Dedifferentiated amniotic fluid mesenchymal stem cell (primary cell): ENCODE measurements at regions not wholly inside any gene's neighbourhood (a gene's known extent, or its start where the extent isn't known, plus 50 kb on each side); places are given as distances from the start of the nearest gene placed in this dataset.
"Not testable (repeated sequence)": the region's sequence is repeated elsewhere in the genome, so short reads cannot be mapped to it uniquely, and the experiment has no call there.

ENCODE experiments used
- DNase-seq: peaks from one replicate; pipeline ENCODE4 v3.0.0-alpha.2; 2016; ENCODE audit errors: extremely low spot score

- no peak for DNase-seq
These were observed 339.2 kb upstream of the KAZN start for GRCh38 chr1:14259191-14259757.

GRCh38 chr1:14260480-14260879, 338.0 kb upstream of the KAZN start:
- no peak for DNase-seq

GRCh38 chr1:14261395-14261794, 337.1 kb upstream of the KAZN start:
- no peak for DNase-seq

- DNase-seq = no peak
These were observed 335.8 kb upstream of the KAZN start for GRCh38 chr1:14262637-14263036.

- DNase-seq = no peak
These were observed 335.3 kb upstream of the KAZN start for GRCh38 chr1:14263225-14263624.

GRCh38 chr1:14263671-14264070, 334.8 kb upstream of the KAZN start:
- DNase-seq = no peak

- DNase-seq = no peak
These were observed 333.0 kb upstream of the KAZN start for GRCh38 chr1:14265495-14265894.

GRCh38 chr1:14267991-14268390, 330.5 kb upstream of the KAZN start:
- DNase-seq = no peak

- DNase-seq = no peak
These were observed 327.7 kb upstream of the KAZN start for GRCh38 chr1:14270821-14271220.

GRCh38 chr1:14273811-14274210, 324.7 kb upstream of the KAZN start:
- DNase-seq = no peak

GRCh38 chr1:14279891-14280290, 318.6 kb upstream of the KAZN start:
- not testable (repeated sequence) for DNase-seq

- no peak for DNase-seq
These were observed 317.6 kb upstream of the KAZN start for GRCh38 chr1:14280909-14281308.

- no peak for DNase-seq
These were observed 317.1 kb upstream of the KAZN start for GRCh38 chr1:14281412-14281811.

- DNase-seq = no peak
These were observed 315.8 kb upstream of the KAZN start for GRCh38 chr1:14282707-14283106.

GRCh38 chr1:14285238-14285637, 313.2 kb upstream of the KAZN start:
- DNase-seq = no peak

- not testable (repeated sequence) for DNase-seq
These were observed 307.3 kb upstream of the KAZN start for GRCh38 chr1:14291182-14291581.

GRCh38 chr1:14292520-14292919, 306.0 kb upstream of the KAZN start:
- no peak for DNase-seq

GRCh38 chr1:14294006-14294405, 304.5 kb upstream of the KAZN start:
- DNase-seq = no peak

GRCh38 chr1:14294860-14295536, 303.5 kb upstream of the KAZN start:
- no peak for DNase-seq

- no peak for DNase-seq
These were observed 301.7 kb upstream of the KAZN start for GRCh38 chr1:14296795-14297194.

GRCh38 chr1:14297356-14297755, 301.1 kb upstream of the KAZN start:
- DNase-seq = no peak

GRCh38 chr1:14298806-14299205, 299.7 kb upstream of the KAZN start:
- DNase-seq = no peak

GRCh38 chr1:14300991-14301703, 297.3 kb upstream of the KAZN start:
- DNase-seq = no peak
